ENCODE measurements at regions not wholly inside any gene's neighbourhood (a gene's known extent, or its start where the extent isn't known, plus 50 kb on each side); places are given as distances from the start of the nearest gene placed in this dataset.
"Not testable (repeated sequence)": the region's sequence is repeated elsewhere in the genome, so short reads cannot be mapped to it uniquely, and the experiment has no call there.

- H3K4me3 ChIP-seq = no peak overlapping the region
- ATAC-seq (no peak), DNase-seq (no peak)
- H3K27ac ChIP-seq = no peak overlapping the region
- intact Hi-C loops (cut with DNase I) = no loop called here
- no peaks in the 10 kb centered on the region for H3K9me3 ChIP-seq
- TF ChIP-seq CTCF (IDR thresholded peaks at IDR 0.05) = no peak
- H3K4me1 ChIP-seq = no peaks in the 10 kb centered on the region
- no peaks in the 10 kb centered on the region for H3K27me3 ChIP-seq (ENCODE audit: low read depth)
- no peaks in the 10 kb centered on the region for H3K36me3 ChIP-seq
Measured at GRCh38 chrX:1700757-1701156, 85.9 kb downstream of the ASMT start.

DNA sequence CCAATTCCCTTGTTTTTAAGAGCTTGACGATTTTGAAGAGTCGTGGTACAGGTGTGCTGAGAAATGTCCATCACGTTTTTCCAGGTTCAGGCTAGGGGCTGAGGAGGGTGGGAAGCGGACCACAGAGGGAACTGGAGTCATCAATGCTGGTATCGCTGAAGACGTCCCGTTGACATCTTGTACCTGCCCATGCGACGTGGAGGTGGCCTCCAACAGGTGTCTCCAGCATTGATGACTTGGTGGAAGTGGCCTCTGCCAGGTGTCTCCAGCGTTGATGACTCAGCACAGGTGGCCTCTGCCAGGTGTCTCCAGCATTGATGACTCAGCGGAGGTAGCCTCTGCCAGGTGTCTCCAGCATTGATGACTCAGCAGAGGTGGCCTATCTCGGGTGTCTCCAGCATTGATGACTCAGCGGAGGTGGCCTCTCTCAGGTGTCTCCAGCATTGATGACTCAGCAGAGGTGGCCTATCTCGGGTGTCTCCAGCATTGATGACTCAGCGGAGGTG, 86.6 kb downstream of the ASMT start:
- H3K4me3 ChIP-seq; DNase-seq; H3K4me1 ChIP-seq; H3K27ac ChIP-seq; H3K36me3 ChIP-seq; ATAC-seq; H3K9me3 ChIP-seq; H3K27me3 ChIP-seq (ENCODE audit: low read depth); intact Hi-C loops (cut with DNase I): not testable (repeated sequence)

DNA sequence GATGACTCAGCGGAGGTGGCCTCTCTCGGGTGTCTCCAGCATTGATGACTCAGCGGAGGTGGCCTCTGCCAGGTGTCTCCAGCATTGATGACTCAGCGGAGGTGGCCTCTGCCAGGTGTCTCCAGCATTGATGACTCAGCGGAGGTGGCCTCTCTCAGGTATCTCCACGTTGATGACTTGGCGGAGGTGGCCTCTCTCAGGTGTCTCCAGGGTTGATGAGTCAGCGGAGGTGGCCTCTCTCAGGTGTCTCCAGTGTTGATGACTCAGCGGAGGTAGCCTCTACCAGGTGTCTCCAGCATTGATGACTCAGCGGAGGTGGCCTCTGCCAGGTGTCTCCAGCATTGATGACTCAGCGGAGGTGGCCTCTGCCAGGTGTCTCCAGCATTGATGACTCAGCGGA, 87.3 kb downstream of the ASMT start:
- intact Hi-C loops (cut with DNase I) = not testable (repeated sequence)

DNA sequence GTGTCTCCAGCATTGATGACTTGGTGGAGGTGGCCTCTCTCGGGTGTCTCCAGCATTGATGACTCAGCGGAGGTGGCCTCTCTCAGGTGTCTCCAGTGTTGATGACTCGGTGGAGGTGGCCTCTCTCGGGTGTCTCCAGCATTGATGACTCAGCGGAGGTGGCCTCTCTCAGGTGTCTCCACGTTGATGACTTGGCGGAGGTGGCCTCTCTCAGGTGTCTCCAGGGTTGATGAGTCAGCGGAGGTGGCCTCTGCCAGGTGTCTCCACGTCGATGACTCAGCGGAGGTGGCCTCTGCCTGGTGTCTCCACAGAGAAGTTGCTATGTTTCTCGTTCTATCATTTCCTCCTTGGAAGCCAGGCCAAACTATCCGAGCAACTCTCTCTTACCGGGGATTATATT, 87.7 kb downstream of the ASMT start:
- H3K36me3 ChIP-seq; H3K4me1 ChIP-seq; H3K27me3 ChIP-seq (ENCODE audit: low read depth); DNase-seq; ATAC-seq; intact Hi-C loops (cut with DNase I); H3K9me3 ChIP-seq; H3K27ac ChIP-seq; H3K4me3 ChIP-seq: not testable (repeated sequence)

More for the DNA sequence above, 87.3 kb downstream of the ASMT start:
- not testable (repeated sequence) for H3K9me3 ChIP-seq; ATAC-seq; DNase-seq; H3K27ac ChIP-seq; H3K4me3 ChIP-seq; H3K4me1 ChIP-seq; H3K27me3 ChIP-seq (ENCODE audit: low read depth); H3K36me3 ChIP-seq

DNA sequence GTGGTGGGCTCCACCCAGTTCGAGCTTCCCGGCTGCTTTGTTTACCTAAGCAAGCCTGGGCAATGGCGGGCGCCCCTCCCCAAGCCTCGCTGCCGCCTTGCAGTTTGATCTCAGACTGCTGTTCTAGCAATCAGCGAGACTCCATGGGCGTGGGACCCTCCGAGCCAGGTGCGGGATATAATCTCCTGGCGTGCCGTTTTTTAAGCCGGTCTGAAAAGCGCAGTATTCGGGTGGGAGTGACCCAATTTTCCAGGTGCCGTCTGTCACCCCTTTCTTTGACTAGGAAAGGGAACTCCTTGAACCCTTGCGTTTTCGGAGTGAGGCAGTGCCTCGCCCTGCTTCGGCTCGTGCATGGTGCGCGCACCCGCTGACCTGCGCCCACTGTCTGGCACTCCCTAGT, 94.4 kb downstream of the ASMT start:
- H3K9me3 ChIP-seq; H3K36me3 ChIP-seq; H3K27me3 ChIP-seq (ENCODE audit: low read depth); H3K27ac ChIP-seq; intact Hi-C loops (cut with DNase I); H3K4me3 ChIP-seq; H3K4me1 ChIP-seq; DNase-seq; ATAC-seq: not testable (repeated sequence)

- no peaks in the 10 kb centered on the region for H3K27me3 ChIP-seq (ENCODE audit: low read depth)
- no peak for TF ChIP-seq CTCF (IDR thresholded peaks at IDR 0.05)
- no peaks in the 10 kb centered on the region for H3K9me3 ChIP-seq
- no peaks in the 10 kb centered on the region for H3K4me1 ChIP-seq
- H3K4me3 ChIP-seq = no peak overlapping the region
- intact Hi-C loops (cut with DNase I) = no loop called here
- no peaks in the 10 kb centered on the region for H3K36me3 ChIP-seq
- ATAC-seq = no peak
- no peak overlapping the region for H3K27ac ChIP-seq
- DNase-seq = no peak
Measured at GRCh38 chrX:1713296-1713695, 98.4 kb downstream of the ASMT start.

DNA sequence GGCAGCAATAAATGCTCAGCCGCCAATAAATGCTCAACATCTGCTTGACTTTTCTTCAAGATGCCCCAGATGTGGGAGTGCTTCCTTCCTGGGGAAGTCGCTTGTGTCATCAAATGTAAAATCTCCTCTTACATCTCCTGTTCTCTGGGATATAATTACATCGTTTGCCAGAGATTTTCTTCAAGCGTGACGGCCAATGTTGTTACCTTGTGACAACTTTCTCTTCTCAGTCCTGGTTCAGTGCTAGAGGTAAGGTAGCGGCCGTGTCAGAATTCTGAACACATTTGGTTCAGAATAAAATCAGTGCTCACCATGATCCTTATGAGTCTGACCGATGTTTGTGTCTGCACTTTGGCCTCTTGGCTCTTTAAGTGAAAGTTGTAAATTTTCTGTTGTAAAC, 102.5 kb downstream of the ASMT start:
- no peak for ATAC-seq
- DNase-seq = no peak
- H3K4me3 ChIP-seq = no peak overlapping the region
- H3K27ac ChIP-seq = no peak overlapping the region
- H3K9me3 ChIP-seq = no peaks in the 10 kb centered on the region
- intact Hi-C loops (cut with DNase I) = no loop called here
- H3K27me3 ChIP-seq (ENCODE audit: low read depth) = no peaks in the 10 kb centered on the region
- H3K36me3 ChIP-seq = no peaks in the 10 kb centered on the region
- TF ChIP-seq CTCF (IDR thresholded peaks at IDR 0.05) = no peak
- H3K4me1 ChIP-seq = no peaks in the 10 kb centered on the region

DNA sequence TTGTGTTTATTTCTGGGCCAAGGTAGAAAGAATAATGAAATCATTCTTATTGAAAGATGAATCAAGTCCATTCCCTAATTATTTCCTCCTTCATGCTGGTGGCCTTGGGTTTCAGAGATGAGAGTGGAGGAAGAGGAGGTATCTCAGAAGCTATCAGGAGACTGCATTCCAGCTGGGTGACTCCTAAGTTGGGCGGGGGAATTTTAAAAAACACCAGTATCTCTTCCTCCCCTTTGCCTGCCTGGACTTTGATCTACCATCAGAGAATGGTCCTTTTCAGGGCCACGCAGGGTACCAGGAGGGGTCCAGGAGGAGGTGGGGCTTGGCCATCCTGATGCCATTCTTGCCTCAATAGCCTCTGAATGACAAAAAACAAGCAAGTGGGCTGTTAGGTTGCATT, 104.4 kb downstream of the ASMT start:
- no peak for ATAC-seq
- TF ChIP-seq CTCF (IDR thresholded peaks at IDR 0.05) = no peak
- H3K36me3 ChIP-seq = no peaks in the 10 kb centered on the region
- no peaks in the 10 kb centered on the region for H3K27me3 ChIP-seq (ENCODE audit: low read depth)
- H3K27ac ChIP-seq = no peak overlapping the region
- no peak overlapping the region for H3K4me3 ChIP-seq
- intact Hi-C loops (cut with DNase I) = no loop called here
- H3K4me1 ChIP-seq = no peaks in the 10 kb centered on the region
- no peak for DNase-seq
- H3K9me3 ChIP-seq = no peaks in the 10 kb centered on the region

Data from lower lobe of right lung (tissue), 2 donors.